Ovary (tissue), 3 donors: ENCODE measurements at regions not wholly inside any gene's neighbourhood (a gene's known extent, or its start where the extent isn't known, plus 50 kb on each side); places are given as distances from the start of the nearest gene placed in this dataset.

Experiments
- EP300 ChIP-seq: sonication (generic); formaldehyde crosslinking; IDR thresholded peaks from one replicate; pipeline ENCODE4 v1.6.1; 2017; ENCODE audit warnings: antibody characterized with exemption
- POLR2A ChIP-seq: fragments of 450-650 bp; IDR thresholded peaks from one replicate; pipeline ENCODE4 v1.6.1; 2017; ENCODE audit warnings: antibody characterized with exemption, mild to moderate bottlenecking, moderate library complexity
- TF ChIP-seq, protein P1 (sequence below), 3 donors: fragments of 450-650 bp in 2 of 3; fragments of 200-600 bp in 1 of 3; IDR thresholded peaks; one replicate each; pipeline versions ENCODE4 v1.5.1 to v1.8.0; 2016 to 2022; ENCODE audit warnings: antibody characterized with exemption in 3 of 3, mild to moderate bottlenecking in 1 of 3
- donor health status: DM: no; HTN: no; CAD: no.

DNA sequence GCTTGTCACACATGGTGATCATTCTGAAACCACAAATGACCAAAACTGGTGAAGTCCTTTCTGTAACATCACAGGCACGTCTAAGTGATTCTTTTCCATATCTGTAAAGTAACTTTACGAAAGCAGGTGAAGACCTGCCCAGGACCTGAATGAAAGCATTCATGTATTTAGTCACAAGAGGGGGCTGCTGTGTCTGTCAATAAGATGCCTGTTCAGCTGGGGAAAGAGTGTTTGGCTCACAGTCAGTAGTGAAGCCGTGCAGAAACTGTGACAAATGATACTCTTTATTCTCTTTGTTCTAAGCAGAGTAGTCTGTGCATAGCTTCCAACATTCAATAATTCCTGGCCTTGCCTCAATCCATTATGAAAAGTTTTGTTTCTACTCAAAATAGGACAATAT, 373.5 kb upstream of the OR4E1 start:
- TF ChIP-seq, protein P1, sequence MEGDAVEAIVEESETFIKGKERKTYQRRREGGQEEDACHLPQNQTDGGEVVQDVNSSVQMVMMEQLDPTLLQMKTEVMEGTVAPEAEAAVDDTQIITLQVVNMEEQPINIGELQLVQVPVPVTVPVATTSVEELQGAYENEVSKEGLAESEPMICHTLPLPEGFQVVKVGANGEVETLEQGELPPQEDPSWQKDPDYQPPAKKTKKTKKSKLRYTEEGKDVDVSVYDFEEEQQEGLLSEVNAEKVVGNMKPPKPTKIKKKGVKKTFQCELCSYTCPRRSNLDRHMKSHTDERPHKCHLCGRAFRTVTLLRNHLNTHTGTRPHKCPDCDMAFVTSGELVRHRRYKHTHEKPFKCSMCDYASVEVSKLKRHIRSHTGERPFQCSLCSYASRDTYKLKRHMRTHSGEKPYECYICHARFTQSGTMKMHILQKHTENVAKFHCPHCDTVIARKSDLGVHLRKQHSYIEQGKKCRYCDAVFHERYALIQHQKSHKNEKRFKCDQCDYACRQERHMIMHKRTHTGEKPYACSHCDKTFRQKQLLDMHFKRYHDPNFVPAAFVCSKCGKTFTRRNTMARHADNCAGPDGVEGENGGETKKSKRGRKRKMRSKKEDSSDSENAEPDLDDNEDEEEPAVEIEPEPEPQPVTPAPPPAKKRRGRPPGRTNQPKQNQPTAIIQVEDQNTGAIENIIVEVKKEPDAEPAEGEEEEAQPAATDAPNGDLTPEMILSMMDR (IDR thresholded peaks at IDR 0.05) = no peak
- TF ChIP-seq POLR2A (no peak), EP300 (no peak)
